ENCODE measurements at regions not wholly inside any gene's neighbourhood (a gene's known extent, or its start where the extent isn't known, plus 50 kb on each side); places are given as distances from the start of the nearest gene placed in this dataset.

DNA sequence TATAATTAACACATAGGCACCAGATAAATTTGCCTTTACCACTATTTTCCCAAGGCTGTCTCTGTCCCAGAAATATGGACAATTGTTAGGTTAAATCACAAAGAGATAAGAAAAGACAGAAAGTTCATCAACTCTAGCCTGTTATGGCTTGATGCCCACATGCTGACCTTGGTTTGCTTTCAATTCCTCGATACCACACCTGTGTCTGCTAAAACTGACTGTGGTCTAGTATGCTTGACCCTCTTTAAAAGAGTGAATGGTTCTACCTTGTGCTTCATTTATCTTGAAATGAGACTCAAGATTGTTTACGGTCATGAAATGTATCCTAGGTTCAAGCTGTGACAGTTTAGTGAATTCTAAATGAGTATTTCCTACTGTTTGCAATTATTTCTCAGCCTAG is 909.0 kb upstream of the LRRTM1 start:
- DNase-seq: no peak

DNA sequence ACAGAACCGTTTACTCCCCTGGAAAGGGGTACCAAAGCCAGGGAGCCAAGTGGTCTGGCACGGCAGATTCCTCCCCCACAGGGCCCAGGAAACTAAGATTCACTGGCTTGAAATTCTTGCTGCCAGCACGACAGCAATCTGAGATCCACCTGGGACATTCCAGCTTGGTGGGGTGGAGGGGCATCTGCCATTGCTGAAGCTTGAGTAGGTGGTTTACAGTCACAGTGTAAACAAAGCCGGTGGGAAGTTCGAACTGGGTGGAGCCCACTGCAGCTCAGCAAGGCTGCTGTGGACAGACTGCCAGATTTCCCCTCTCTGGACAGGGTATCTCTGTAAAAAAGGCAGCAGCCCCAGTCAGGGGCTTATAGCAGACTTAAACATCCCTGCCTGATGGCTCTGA is 901.7 kb upstream of the LRRTM1 start:
- no peak for DNase-seq

DNA sequence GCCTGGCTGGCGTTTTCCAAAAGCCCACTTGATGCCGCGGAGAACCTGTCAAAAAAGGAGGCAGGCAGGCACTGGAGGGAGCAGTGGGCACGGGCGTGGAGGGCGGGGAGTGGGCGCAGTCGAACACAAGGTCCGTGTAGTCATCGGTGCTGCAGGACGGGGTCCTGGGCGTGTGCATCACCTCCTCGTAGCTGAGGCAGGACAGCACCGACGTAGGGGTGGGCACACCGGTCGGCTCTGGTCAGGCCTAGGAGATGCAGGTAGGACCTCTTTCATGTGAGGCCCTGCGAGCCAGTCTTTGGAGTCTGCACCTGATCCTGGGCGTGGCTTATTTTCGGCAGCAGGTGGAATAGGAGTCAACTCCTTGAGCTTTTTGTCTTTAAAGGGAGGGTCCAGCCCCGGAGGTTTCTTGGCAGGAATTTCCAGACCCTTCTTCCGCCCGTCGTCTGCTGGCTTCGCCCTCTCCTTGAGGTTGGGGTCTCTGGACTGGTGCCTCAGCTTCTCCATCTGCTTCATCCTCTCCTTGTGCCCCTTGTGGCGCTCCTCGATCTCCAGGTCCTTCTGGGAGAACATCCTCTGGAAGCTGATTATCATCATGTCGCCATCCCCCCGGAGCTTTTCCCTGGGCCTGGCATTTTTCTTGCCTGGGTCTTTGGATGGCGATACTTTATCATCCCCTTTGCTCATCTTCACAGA is 892.5 kb upstream of the LRRTM1 start:
- no peak for DNase-seq

DNA sequence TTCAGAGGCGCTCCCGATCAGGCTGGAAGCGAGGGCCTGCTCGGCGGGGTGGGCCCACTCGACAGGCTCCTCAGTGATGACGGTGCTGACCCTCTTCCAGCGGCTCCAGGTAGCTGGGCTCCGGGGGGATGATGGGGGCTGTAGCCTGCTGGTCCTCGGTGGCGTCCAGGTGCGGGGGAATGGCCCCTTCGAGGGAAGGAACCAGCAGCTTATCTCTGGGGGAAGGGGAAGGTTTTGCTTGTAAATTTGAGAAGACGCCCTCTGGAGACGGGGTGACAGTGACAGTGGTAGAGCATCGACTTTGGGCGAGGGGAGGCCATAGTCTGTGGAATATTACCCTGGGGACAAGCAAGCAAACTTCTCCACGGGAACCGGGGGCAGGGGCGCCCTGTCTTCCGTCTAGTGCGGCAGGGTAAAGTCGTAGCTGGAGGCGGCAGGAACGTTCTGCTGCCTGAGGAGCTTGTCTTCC is 891.9 kb upstream of the LRRTM1 start:
- no peak for DNase-seq

DNA sequence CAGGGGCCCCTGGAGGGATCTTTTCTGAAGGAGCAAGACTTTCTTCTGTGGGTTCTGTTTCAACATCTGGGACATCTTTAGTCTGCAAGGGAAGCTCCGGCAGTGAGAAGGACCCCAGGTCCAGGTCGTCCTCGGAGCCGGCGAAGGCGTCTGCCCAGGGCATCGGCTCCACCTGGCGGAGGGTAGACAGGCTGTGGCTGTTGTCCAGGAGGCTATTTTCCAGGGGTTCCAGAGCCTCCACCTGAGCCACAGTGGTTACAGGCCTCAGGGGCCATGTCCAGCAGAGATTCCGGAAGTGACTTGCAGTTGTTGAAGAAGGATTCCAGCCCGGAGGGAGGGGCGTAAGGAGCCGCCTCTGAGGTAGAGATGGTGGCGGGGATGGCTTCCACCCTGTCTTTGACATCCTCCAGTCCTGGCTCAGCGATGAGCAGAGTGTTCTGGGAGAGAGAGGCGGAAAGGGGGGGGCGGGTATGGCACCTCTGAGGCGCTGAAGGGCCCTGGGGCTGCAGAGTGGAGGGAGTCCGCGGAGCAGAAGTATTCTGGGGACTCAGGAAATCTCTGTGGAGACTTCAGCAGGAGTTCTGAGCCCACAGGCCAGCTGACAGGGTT is 891.3 kb upstream of the LRRTM1 start:
- DNase-seq: no peak

DNA sequence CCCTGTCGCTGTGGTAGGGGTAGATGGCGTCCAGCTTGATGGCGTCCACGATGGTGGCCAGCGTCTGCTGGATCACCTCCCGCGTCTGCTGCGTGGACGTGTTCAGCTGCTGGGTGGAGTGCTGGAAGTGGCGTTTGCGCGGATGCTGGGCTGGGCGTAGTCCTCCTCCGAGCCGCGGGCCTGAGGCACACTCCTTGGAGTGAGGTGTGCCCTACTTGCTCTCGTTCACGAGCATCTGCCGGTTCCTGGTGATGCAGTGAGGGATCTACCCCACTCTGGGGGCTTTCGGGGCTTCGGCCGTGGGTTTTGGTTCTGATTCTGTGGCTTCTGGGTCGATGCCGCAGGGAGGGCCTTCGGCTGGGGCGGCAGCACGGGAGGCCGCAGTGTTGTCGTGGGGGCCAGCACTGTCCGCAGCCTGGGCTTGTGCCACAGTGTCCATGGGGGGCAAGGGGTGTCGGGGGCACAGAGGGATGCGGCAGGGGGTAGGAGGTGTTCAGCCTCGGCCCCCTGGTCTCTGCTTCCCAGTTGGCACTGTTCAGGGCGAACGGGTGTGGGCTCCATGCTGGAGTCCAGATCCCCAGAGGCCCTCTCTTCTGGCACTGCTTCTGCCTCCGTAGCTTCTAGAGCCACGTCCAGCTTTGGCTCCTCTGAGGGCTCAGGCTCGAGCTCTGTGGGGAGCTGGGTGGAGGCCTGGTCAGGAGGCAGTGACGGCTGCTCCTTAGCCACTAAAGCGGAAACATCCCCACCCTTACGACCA is 890.6 kb upstream of the LRRTM1 start:
- DNase-seq: no peak

DNA sequence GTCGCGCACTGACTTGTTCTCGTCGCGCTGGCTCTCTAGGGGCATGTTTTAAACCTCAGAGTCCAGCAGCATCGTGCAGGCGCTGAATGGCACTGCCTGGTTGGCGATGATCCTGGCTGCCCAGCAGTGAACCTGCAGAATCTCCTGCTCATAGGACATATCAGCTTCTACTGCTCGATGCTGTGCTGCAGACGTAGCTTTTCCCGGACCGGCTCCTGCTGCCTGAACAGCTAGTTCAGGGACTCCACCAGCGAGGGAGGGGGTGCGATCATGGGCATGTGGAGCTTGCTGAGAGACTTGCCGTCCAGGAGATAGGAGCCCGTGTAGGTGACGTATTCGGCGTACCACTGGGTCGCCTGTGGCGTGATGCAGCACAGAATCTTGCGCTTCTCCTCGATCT is 890.0 kb upstream of the LRRTM1 start:
- DNase-seq: no peak

DNA sequence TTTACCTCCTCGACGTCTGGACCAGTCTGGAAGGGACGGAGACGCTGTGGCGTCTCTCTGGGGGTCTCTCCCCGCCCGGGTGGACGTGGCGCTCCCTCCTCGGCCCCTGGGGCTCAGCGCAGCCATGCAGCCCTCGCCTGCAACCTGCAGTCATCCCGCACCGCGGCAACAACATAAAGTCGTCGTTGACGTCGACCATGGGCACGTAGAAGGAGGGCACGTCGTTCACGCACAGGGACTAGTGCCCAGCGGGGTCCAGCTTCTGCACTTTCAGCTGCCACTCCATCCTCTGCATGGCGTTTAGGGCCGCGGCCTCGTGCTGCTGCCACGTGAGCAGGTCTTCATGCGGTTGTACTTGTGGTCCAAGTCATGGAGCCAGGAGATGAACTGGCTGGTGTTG is 889.6 kb upstream of the LRRTM1 start:
- no peak for DNase-seq

DNA sequence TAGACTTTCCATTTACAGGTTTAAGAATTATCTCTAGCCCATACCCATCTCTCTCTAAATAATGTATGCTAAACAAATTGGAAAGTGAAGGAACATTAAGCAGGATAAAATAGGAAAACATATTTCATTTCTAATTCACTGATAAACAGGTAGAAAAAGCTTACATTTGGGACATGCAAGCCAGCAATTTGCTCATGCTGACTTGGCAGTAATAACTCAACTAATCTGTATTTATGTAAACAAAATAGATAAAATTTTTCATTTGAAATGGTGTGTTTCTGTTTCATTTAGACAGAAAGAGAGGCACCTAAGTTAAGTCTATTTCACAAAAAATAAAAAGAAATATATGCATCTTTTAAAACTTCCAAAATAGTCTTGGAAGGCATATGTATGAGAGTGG is 877.3 kb upstream of the LRRTM1 start:
- DNase-seq: no peak

DNA sequence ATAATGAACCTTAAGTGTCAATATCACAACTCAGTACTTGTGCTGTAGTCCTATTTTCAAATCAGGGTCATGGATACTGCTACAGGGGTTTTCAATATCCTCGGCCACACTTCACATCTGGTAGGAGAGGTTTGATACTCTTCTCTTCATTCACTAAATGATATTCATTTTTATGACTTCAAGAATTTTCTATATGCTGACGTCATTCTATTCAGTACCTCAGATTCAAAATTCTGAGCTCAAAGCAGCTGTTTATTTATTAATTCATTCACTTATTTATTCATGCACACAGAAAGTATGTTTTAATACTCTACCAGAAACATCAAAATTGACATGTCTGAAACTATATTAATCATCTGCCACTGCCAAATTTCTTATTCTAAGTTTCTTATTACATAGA is 866.9 kb upstream of the LRRTM1 start:
- no peak for DNase-seq

DNA sequence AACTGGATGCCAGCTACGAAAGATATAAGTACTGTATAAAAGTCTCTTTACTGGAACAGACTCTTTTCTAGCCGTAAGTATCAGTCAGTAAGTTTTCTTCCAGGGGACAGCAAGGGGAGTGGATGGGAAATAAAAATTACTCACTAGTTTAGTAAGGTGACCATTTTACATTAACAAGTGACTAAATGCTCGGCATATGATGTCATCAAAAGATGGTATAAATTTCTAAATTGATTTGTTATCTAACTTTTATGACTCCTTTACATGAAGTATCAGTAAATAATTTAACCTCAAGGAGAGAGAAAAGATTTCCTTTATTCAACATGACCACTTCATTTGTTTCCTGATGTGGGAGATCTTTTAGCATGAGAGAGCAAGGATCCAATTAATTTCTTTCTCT is 859.0 kb upstream of the LRRTM1 start:
- DNase-seq: no peak

DNA sequence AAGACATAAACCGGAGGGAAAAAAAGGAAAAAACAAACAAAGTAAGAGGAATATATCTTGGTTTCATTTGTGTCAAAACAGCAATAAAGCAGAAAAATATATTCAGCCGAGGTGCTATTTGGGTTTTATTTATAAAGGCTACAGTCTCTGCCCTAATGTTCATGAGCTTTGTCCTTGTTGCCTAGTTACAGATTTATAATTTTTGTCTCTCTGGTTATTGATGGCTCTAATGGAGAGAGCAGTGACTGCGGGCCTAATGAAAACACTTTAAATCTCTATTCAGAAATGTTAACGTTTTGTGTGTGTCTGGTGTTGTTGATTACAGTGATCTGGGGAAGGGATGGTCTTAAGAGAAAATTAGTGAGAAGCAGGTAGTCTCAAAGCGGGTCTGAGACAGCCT is 854.0 kb upstream of the LRRTM1 start:
- DNase-seq: no peak

DNA sequence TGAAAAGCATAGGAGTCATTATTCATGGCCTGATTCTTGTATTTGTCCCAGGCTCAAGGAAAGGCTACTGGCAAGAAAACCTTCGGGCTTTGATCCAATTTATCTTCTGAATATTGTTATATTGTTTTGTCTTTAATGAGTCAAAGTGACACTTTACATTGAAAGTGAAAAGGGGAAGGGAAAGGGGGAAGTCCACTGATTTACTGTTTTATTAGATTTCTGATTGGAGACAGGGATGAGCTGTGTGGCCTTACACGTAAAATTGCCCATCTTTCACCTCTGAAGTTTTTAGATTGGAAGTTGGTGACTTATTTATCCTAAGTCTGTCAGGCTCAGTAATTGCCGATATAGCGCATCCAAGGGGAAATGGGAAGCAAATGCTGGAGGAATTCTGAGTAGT is 843.8 kb upstream of the LRRTM1 start:
- DNase-seq: no peak

DNA sequence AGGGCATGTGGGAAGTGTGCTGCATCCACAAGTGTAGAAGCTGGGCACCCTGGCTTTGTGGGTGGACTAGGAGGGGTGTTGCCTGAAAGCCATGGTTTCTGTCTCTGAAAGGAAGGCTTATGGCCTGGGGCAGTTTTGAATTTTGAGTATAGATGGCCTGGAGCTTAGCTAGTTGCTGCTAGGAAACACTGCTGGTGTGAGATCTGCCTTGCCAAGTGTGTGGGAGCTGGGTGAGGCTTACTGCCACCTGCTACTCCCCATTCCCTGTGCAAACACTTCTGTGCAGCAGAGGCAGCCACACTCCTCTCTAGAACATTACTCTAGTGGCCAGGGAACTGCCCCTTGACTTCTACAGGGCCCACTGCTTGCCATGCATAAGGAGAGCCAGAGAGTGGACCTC is 831.7 kb upstream of the LRRTM1 start:
- DNase-seq: no peak

DNA sequence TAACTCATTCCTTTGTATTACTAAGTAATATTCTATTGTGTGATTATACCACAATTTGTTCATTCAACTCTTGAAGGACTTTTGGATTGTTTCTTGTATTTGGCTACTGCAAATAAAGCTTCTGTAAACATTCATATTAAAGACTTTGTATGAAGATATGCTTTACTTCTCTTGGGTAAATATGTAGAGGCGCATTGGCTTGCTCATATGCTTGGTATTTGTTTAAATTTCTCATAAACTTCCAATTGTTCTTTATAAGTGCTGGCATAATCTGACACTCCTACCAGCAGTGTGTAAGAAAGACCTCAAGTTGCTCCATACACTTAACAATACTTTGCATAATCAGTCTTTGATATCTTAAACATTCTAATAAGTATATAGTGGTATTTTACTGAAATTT is 792.8 kb upstream of the LRRTM1 start:
- DNase-seq: no peak

DNA sequence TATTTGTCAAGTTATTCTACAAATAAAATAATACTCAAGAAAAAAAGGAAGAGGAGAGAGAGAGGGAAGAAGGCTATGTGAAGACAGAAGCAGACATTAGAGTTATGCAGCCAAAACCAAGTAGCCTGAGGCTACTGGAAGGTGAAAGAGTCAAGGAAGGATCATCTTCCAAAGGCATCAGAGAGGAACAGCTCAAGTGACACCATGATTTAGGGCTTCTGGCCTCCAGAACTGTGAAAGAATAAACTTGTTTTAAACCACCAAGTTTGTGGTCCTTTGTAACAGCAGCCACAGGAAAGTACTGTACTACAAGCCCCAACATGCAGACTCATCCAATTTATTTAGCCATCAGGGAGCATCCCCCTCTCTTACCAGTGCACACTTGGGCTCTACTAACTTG is 788.5 kb upstream of the LRRTM1 start:
- no peak for DNase-seq

DNA sequence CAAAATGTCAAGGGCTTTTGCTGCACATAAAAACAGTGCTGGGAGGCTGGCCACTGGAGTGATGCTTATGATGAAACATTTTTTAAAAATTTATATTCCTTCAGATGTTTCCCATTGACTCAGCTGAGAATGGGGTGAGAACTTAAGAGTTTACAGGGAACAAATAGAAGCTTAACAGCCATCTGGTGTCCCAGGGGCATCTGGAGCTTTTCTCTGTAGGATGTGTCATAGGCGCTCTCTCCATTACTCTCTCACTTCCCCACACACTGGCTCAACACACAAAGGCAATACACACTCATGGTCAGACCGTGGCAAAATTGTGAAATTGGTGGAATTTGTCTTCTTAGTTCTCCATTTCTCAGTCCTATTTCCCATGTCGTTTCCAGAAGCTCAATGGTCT is 783.1 kb upstream of the LRRTM1 start:
- no peak for DNase-seq

DNA sequence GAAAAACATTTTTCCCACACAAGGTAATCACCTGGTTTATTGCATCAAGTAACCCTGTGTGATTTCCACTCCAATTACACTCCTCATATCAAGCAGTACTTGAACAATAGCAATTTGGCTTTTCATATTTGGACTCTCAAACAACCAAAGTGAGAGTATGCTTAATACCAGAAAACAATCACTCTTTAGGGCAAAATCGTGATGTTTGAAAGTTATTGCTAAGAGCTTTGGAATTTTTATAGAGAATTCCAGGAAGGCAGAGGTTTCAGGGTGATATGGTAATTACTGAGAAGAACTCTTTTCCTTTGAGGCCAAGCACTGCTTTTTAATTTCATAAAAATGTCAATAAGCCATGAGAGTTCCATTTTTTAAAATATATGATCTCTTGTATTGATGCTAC is 779.5 kb upstream of the LRRTM1 start:
- DNase-seq: no peak

DNA sequence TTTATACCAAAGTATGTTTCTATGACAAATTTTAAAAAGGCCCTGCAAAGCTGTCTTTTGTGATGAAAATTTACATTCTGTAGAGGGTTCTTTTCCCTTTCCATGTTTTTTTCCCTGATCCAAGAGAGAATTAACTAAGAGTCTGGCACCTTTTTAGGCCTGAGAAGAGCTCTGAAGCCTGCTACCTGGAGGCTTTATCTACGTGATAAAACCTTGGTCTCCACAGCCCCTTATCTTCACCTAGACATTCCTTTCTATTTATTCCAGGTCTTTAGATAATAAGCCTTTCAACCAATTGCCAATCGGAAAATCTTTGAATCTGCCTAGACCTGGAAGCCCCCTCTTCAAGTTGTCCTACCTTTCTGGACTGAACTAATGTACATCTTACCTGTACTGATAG is 774.1 kb upstream of the LRRTM1 start:
- no peak for DNase-seq

DNA sequence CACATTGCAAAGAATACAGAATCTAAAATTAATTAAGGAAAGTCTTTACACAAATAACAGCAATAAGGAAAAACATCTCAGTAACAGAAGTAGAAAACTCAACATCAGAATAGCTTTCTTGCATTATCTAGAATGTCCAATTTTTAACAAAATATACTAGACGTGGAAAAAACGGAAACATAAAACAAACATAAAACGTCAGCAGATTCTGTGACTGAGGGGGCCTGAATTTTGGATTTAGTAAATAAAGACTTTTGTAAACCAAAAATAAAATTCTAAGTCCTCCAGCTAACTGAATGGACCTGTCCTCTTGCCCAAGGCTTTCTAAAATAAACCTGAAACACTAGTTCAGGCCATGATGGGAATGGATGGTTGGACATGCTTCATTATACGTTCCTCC is 773.5 kb upstream of the LRRTM1 start:
- DNase-seq: no peak

DNA sequence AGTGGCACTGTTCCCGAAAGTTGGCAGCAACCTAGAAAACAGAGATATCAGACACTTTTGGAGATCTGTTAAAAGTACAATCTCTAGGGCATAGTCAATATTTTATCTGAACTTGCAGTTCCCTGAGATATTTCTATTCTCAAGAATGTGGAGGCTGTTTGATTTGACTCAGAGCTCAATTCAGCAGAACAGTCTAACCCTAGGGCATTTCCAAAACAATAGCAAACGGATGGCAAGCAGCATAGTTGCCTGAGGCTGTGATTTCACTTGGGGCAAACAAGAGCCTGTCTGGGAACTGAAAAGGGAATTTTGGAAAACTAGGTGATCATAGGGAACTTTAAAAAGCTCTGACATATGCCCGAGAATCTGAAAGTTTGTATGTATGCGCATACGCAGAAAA is 772.8 kb upstream of the LRRTM1 start:
- DNase-seq: no peak

DNA sequence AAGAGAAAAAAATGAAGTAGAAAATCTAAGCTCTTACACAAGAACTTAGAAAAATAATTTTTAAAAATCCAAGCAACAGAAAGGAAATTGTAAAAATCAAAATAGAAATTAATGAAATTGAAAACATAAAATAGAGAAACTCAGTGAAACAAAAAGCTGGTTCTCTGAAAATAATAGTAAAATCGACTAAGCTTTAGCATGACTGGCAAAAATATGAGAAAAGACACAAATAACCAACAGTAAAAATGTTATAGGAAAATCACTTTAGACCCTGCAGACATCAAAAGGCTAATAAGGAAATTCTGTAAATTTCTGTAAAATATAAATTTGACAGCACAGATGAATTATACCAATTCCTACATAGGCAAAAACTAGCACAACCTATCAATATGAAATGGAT is 768.9 kb upstream of the LRRTM1 start:
- DNase-seq: no peak

DNA sequence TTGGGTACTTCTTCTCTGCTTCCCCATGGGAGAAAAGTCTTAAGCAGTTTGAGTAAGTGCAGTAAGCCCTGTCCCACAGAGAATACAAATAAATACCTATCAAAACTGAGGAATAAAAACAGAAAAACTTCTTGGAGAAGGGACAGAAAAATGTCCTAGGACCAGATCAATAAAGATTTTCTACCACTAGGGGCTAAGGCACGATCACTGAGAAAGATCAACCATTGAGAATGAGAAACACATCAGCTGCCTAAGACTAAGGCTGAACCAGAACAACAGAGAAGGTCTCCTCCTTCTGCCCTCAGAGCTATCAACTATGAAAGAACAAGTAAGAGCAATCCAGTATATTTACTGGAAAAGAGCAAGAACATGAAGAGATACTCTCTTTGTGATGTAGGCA is 763.6 kb upstream of the LRRTM1 start:
- DNase-seq: no peak

DNA sequence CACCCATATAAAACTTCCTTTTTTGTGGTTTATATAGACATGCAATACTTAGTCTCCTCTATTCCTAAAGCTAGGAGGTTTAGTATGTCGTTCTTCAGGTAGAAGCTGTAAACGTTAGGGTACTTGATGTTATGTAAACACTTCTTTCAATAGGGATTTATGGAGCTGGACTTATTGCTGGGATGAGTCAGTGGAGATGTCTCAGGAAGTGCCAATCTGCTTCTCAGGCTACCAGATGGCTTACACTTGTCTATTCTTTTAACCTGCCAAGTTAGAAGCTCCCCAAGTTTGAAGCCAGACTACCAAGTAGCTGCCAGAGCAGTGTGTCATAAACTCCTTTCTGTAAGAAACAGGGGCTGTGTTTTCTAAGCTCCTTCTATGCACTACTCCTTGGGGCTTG is 756.5 kb upstream of the LRRTM1 start:
- no peak for DNase-seq

All from NCI-H2227 treated with DMSO at 0.1 percent for 48 hours (cell line).